GM12875 (cell line): ENCODE measurements at regions not wholly inside any gene's neighbourhood (a gene's known extent, or its start where the extent isn't known, plus 50 kb on each side); places are given as distances from the start of the nearest gene placed in this dataset.

Source experiments
- H3K4me3 ChIP-seq: one replicate; pipeline ENCODE4 v1.5.1; 2011; ENCODE audit warnings: low read depth, low read length, control low read depth
- TF ChIP-seq, protein P1 (sequence below): IDR thresholded peaks from 2 replicates; pipeline ENCODE4 v1.5.1; 2011; ENCODE audit warnings: low read depth, mild to moderate bottlenecking, control low read depth, inconsistent platforms, low read length, moderate library complexity, borderline replicate concordance; ENCODE audit not compliant: insufficient read depth

DNA sequence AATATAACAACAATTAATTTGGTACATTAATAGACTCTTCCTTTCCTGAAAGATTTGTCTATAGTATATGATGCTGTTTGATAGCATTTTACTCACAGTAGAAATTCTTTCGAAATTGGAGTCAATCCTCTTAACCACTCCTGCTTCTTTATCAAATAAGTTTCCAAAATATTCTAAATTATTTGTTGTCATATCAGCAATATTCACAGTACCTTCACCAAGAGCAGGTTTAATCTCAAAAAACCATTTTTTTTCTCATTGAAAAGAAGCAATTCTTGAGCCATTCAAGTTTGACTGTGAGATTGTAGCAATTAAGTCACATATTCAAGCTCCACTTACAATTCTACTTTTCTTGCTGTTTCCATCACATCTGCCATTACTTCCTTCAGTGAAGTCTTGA is 83.5 kb upstream of the PRR16 start:
- H3K4me3 ChIP-seq: no peak overlapping the region
- TF ChIP-seq, protein P1, sequence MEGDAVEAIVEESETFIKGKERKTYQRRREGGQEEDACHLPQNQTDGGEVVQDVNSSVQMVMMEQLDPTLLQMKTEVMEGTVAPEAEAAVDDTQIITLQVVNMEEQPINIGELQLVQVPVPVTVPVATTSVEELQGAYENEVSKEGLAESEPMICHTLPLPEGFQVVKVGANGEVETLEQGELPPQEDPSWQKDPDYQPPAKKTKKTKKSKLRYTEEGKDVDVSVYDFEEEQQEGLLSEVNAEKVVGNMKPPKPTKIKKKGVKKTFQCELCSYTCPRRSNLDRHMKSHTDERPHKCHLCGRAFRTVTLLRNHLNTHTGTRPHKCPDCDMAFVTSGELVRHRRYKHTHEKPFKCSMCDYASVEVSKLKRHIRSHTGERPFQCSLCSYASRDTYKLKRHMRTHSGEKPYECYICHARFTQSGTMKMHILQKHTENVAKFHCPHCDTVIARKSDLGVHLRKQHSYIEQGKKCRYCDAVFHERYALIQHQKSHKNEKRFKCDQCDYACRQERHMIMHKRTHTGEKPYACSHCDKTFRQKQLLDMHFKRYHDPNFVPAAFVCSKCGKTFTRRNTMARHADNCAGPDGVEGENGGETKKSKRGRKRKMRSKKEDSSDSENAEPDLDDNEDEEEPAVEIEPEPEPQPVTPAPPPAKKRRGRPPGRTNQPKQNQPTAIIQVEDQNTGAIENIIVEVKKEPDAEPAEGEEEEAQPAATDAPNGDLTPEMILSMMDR: no peak

DNA sequence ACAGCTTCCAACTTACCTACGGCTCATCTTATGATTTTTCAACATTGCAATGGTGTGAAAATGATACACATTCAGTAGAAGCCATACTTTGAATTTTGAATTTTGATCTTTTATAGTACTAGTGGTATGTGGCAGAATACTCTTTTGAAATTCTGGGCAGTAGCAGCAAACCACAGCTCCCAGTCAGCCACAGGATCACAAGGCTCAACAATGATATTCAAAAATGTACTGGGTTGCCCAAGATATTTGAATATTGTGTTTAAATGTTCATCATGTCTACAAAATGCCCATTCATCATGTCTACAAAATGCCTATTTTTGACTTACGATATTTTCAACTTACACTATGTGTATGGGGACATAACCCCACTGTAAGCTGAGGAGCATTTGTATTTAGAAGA is 81.3 kb upstream of the PRR16 start:
- H3K4me3 ChIP-seq: no peak overlapping the region
- TF ChIP-seq, protein P1: no peak

- TF ChIP-seq, protein P1: no peak
Observed at GRCh38 chr5:120386981-120387380, 77.1 kb upstream of the PRR16 start.

DNA sequence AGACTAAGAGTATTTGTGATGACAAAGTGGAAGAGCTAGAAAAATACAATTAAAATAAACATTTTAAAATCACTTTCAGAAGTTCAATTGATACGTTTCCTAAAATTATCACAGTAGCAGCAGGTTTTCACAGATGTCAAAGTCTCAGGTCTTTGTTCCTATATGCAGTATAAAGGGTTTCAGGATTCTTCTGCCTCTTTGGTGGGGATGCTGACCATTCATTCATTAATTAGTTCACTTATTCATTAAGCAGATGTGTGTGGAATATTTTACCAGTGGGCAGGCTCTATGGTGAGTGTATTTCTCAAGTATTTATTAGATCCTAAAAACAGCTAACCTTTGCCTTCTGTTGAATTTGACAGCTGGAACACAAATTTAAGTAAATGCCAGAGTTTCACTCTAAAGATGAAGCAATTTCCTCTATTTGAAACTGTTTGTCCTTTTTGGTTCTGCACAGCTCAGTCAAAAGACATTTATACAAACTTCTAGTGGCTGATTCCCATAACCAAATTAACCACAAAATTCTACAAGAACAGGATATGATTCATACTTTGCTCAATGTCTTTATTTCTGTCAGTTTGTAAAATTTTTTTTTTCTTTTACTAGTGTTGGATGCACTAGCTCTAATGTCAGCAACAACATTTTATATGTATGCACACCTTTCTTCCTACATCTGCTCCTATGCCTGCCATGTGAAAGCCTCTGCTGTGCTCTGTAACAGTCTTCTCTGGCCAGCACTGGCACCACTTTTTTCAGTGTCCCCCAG is 75.9 kb upstream of the PRR16 start:
- no peak overlapping the region for H3K4me3 ChIP-seq
- TF ChIP-seq, protein P1: no peak

More at GRCh38 chr5:120386981-120387380, 77.1 kb upstream of the PRR16 start:
- H3K4me3 ChIP-seq: no peak overlapping the region

GRCh38 chr5:120394259-120394658 is 69.8 kb upstream of the PRR16 start:
- no peak overlapping the region for H3K4me3 ChIP-seq
- TF ChIP-seq, protein P1: no peak

GRCh38 chr5:120396186-120396585 is 67.9 kb upstream of the PRR16 start:
- TF ChIP-seq, protein P1: no peak

DNA sequence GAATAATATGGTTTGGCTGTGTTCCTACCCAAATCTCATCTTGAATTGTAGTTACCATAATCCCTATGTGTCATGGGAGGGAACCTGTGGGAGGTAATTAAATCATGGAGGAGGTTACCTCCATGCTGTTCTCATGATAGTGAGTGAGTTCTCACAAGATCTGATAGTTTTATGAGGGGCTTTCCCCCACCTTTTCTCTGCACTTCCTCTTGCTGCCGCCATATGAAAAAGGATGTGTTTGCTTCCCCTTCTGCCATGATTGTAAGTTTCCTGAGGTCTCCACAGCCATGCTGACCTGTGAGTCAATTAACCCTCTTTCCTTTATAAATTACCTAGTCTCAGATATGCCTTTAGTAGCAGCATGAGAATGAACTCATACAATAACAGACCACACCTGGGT is 63.7 kb upstream of the PRR16 start:
- TF ChIP-seq, protein P1: no peak

More at GRCh38 chr5:120396186-120396585, 67.9 kb upstream of the PRR16 start:
- H3K4me3 ChIP-seq: no peak overlapping the region

More for the DNA sequence above, 63.7 kb upstream of the PRR16 start:
- no peak overlapping the region for H3K4me3 ChIP-seq
